Gastroesophageal sphincter (tissue), 4 donors: ENCODE measurements at regions not wholly inside any gene's neighbourhood (a gene's known extent, or its start where the extent isn't known, plus 50 kb on each side); places are given as distances from the start of the nearest gene placed in this dataset.

Source experiments
- ATAC-seq: fragments of 150-250 bp; one replicate; pipeline ENCODE4 v1.9.1; 2016; ENCODE audit warnings: mild to moderate bottlenecking, moderate library complexity
- H3K27ac ChIP-seq, 4 donors: fragments of 200-600 bp; sonication (generic) in 3 of 4; 1 replicate in 3 of 4; 2 replicates in 1 of 4; pipeline ENCODE4 v1.5.1; 2016 to 2019
- H3K27me3 ChIP-seq: fragments of 200-600 bp; sonication (generic); one replicate; pipeline ENCODE4 v1.5.1; 2019
- H3K36me3 ChIP-seq, 2 donors: fragments of 200-600 bp; sonication (generic); one replicate each; pipeline ENCODE4 v1.5.1; 2019; ENCODE audit warnings: control low read depth in 1 of 2
- H3K4me1 ChIP-seq, 3 donors: fragments of 200-600 bp; sonication (generic); 1 replicate in 2 of 3; 2 replicates in 1 of 3; pipeline ENCODE4 v1.5.1; 2016 to 2019; ENCODE audit warnings: control low read depth in 2 of 3
- H3K4me3 ChIP-seq, 2 donors: fragments of 200-600 bp; sonication (generic); one replicate each; pipeline ENCODE4 v1.5.1; 2019; ENCODE audit warnings: mild to moderate bottlenecking in 1 of 2, moderate library complexity in 1 of 2
- H3K9me3 ChIP-seq, 3 donors: fragments of 200-600 bp; sonication (generic); one replicate each; pipeline ENCODE4 v1.5.1; 2017 to 2019; ENCODE audit warnings: control low read depth in 2 of 3
- EP300 ChIP-seq: sonication (generic); formaldehyde crosslinking; IDR thresholded peaks from one replicate; pipeline ENCODE4 v1.6.1; 2017; ENCODE audit warnings: antibody characterized with exemption, mild to moderate bottlenecking
- POLR2A ChIP-seq, 2 donors: fragments of 450-650 bp; IDR thresholded peaks; one replicate each; pipeline ENCODE4 v1.6.1; 2017; ENCODE audit warnings: antibody characterized with exemption in 2 of 2, mild to moderate bottlenecking in 2 of 2, moderate library complexity in 1 of 2
- POLR2AphosphoS5 ChIP-seq: sonication (generic); formaldehyde crosslinking; IDR thresholded peaks from one replicate; pipeline ENCODE4 v1.6.1; 2017; ENCODE audit warnings: antibody characterized with exemption
- WGBS, 2 donors: methylation state at CpG; one replicate each; pipeline ENCODE4 v1.1.5; 2018; ENCODE audit warnings: low coverage in 1 of 2; 5-methylcytosine and 5-hydroxymethylcytosine counted together
- TF ChIP-seq, protein P1 (sequence below), 4 experiments: fragments of 200-600 bp in 2 of 4; fragments of 450-650 bp in 2 of 4; sonication (generic) in 1 of 4; IDR thresholded peaks; one replicate each; pipeline ENCODE4 v1.5.1; 2017 to 2019; ENCODE audit warnings: antibody characterized with exemption in 4 of 4, mild to moderate bottlenecking in 2 of 4, moderate library complexity in 2 of 4

DNA sequence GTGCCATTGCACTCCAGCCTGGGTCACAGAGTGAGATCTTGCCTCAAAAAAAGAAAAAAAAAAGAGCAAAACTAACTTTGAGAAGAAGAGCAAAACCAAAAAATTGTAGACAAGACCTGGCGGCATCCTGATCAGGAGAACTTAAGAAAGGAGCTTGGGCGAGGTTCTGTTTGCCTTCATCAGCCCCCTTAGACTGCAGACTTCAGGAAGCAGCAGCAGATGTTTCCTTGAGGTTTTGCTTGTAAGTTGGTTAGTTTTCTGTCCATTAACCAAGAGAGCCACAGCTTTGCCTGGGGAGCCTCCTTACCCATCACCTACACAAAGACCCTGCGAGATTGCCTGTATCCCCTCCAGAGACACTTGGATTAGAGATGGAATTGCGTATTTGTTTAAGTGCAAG, 189.0 kb downstream of the AACS start:
- no peak overlapping the region for H3K4me3 ChIP-seq
- peaks cover 0 to 10% (median 0%) of the 10 kb centered on the region in 3 donors for H3K9me3 ChIP-seq
- no peak overlapping the region for H3K27ac ChIP-seq
- H3K4me1 ChIP-seq = no peaks in the 10 kb centered on the region
- no peak for ATAC-seq
- H3K27me3 ChIP-seq = peaks cover 12% of the 10 kb centered on the region
- H3K36me3 ChIP-seq = no peaks in the 10 kb centered on the region
- TF ChIP-seq EP300 (no peak), POLR2AphosphoS5 (no peak), POLR2A (IDR thresholded peaks at IDR 0.05) (no peak)
- TF ChIP-seq, protein P1, sequence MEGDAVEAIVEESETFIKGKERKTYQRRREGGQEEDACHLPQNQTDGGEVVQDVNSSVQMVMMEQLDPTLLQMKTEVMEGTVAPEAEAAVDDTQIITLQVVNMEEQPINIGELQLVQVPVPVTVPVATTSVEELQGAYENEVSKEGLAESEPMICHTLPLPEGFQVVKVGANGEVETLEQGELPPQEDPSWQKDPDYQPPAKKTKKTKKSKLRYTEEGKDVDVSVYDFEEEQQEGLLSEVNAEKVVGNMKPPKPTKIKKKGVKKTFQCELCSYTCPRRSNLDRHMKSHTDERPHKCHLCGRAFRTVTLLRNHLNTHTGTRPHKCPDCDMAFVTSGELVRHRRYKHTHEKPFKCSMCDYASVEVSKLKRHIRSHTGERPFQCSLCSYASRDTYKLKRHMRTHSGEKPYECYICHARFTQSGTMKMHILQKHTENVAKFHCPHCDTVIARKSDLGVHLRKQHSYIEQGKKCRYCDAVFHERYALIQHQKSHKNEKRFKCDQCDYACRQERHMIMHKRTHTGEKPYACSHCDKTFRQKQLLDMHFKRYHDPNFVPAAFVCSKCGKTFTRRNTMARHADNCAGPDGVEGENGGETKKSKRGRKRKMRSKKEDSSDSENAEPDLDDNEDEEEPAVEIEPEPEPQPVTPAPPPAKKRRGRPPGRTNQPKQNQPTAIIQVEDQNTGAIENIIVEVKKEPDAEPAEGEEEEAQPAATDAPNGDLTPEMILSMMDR (IDR thresholded peaks at IDR 0.05) = no peak
- WGBS, 2 donors = 63 to 86% methylated on average over 2 to 4 of the region's 4 CpGs

DNA sequence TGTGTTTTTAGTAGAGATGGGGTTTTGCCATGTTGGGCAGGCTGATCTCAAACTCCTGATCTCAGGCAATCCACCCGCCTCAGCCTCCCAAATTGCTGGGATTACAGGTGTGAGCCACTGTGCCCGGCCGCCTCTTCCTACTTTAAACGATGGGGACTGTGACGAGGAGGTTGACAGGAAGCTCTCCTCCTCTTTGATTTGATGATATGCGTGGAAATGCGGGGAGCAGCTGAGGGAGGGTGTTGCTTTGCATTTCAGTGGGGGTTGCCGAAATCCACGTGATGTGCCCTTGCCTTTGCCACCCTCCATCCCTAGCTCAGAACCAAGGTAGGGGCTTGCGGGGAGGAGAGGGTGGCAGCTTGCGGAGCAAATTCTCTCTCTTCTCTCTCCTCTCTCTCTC, 189.6 kb downstream of the AACS start:
- TF ChIP-seq, protein P1 (IDR thresholded peaks at IDR 0.05) = no peak
- TF ChIP-seq POLR2AphosphoS5 (no peak), POLR2A (IDR thresholded peaks at IDR 0.05) (no peak), EP300 (no peak)
- ATAC-seq = no peak

DNA sequence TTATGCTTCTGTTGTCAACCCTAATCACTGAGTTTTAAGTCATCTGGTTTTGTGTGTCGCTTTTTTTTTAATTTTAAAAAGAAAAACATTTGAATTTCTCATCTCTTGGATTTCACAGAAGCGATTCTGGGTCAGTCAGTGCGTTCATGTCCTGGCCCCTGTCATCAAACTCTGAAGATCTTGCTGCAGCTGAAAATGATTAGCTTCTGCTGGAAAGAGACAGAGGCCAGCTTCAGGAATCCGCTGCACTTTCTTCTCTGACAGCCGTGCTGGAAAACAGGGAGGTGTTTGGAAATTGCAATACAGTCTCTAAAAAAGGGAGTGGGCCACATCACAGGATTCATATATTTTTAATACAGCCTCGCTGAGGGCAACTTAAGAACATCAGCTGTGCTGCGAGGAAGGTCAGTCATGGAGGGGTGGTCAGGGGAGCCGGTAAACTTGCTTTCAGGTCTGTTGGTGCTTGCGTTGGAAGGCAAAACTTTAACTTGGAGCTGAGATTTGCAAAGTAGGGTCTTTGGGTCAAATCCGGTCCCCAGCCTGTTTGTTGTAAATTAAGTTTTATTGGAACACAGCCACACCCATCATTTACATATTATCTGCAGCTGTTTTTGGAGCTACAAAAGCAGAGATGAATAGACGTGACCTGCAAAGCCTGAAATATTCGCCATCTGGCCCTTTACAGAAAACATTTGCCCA, 190.8 kb downstream of the AACS start:
- Histone ChIP-seq H3K27ac (no peak overlapping the region), H3K4me3 (no peak overlapping the region), H3K4me1 (no peaks in the 10 kb centered on the region), H3K27me3 (peaks cover 18% of the 10 kb centered on the region), H3K9me3 (peaks cover 0 to 10% (median 0%) of the 10 kb centered on the region in 3 donors), H3K36me3 (no peaks in the 10 kb centered on the region)
- TF ChIP-seq EP300 (no peak), POLR2AphosphoS5 (no peak), POLR2A (IDR thresholded peaks at IDR 0.05) (no peak)
- TF ChIP-seq, protein P1 (IDR thresholded peaks at IDR 0.05) = no peak
- 45 to 63% methylated on average over 8 to 12 of the region's 12 CpGs for WGBS, 2 donors
- ATAC-seq = no peak

More for the DNA sequence above, 189.6 kb downstream of the AACS start:
- Histone ChIP-seq H3K9me3 (peaks cover 0 to 10% (median 0%) of the 10 kb centered on the region in 3 donors), H3K27me3 (peaks cover 15% of the 10 kb centered on the region), H3K36me3 (no peaks in the 10 kb centered on the region), H3K4me3 (no peak overlapping the region), H3K4me1 (no peaks in the 10 kb centered on the region), H3K27ac (no peak overlapping the region)
- 67 to 80% methylated on average over 1 to 9 of the region's 11 CpGs for WGBS, 2 donors

DNA sequence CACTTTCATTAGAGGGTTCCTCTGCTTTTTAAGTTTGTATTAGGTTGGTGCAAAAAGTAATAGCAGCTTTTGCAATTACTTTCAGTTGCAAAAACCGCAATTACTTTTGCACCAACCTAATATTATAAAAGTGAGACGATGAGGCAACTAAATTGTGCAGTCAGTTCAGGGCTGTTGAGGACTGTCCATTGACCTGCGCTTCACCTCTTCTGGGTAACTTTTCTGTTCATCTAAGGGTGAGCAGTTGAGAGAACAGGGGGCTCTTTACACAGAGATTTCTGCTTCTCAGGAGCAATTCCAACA, 191.3 kb downstream of the AACS start:
- Histone ChIP-seq H3K27ac (no peak overlapping the region), H3K4me3 (no peak overlapping the region), H3K27me3 (peaks cover 18% of the 10 kb centered on the region), H3K36me3 (no peaks in the 10 kb centered on the region), H3K9me3 (peaks cover 0 to 10% (median 0%) of the 10 kb centered on the region in 3 donors), H3K4me1 (no peaks in the 10 kb centered on the region)
- ATAC-seq = no peak
- TF ChIP-seq POLR2AphosphoS5 (no peak), EP300 (no peak), POLR2A (IDR thresholded peaks at IDR 0.05) (no peak)
- TF ChIP-seq, protein P1 (IDR thresholded peaks at IDR 0.05) = no peak
- WGBS, 2 donors = 85 to 90% methylated on average over 2 to 3 of the region's 3 CpGs

DNA sequence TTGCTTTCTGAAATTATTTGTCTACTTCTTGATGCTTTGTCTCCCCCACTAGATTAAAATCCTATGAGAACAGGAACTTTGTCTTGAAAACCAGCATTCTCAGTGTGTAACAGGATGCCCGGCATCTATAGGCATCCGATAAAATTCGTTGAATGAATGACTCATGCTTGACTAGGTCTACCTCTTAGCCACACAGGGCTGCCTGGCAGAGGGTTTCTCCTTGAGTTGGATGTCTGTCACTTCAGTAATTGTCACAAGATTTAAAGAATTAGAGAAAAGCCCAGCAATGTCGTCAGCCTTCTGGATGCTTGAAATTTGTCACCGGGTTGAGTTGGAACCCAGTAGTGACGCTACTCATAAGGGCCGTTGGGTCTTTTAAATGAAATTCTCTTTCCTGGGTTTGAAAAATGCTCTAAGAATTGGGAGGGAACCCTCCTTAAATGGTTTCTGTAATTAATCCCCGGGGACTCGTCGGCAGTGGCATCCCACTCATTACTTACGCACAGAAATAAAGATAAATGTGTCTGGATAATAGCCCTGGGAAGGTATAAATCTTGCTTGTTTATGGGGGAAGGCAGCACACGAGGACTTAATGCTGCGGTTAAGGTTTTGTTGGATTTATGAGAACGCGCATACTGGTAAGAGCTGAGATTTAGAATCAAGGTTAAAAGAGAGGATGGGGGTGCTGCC, 194.1 kb downstream of the AACS start:
- no peak for ATAC-seq

More for the DNA sequence above, 194.1 kb downstream of the AACS start:
- no peaks in the 10 kb centered on the region for H3K36me3 ChIP-seq
- no peak overlapping the region for H3K4me3 ChIP-seq
- H3K27me3 ChIP-seq = peaks cover 18% of the 10 kb centered on the region
- H3K27ac ChIP-seq = no peak overlapping the region
- WGBS, 2 donors = 47 to 50% methylated on average over 15 of the region's 15 CpGs
- peaks cover 0 to 10% (median 0%) of the 10 kb centered on the region in 3 donors for H3K9me3 ChIP-seq
- TF ChIP-seq, protein P1 (IDR thresholded peaks at IDR 0.05) = no peak
- TF ChIP-seq EP300 (no peak), POLR2AphosphoS5 (no peak), POLR2A (IDR thresholded peaks at IDR 0.05) (no peak)
- H3K4me1 ChIP-seq = no peaks in the 10 kb centered on the region
